GM18907 (cell line): ENCODE measurements at regions not wholly inside any gene's neighbourhood (a gene's known extent, or its start where the extent isn't known, plus 50 kb on each side); places are given as distances from the start of the nearest gene placed in this dataset.
"Not testable (repeated sequence)": the region's sequence is repeated elsewhere in the genome, so short reads cannot be mapped to it uniquely, and the experiment has no call there.

Source experiments
- ATAC-seq: cut with Tn5 transposase; IDR thresholded peaks from one replicate; pipeline ENCODE4 v1.9.1; 2021; ENCODE audit warnings: mild to moderate bottlenecking, moderate library complexity; ENCODE audit not compliant: unreplicated experiment

DNA sequence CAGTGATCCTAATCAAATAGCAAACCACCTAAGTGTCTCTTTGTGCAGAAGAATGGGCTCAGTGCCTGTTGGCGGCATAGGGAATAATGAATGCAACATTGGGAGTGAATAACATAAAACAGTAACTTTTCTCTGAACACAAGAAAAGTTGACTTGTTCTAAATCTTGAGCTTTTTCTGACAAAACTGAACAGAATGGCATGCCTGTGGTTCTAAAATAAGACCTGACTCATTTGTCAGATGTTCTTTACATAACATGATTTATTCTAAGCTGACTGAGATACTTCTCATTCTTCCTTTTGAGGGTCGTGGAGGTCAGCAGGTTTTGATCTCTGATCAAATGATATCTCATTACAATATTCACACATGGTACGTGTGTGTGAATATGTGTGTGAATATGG is 165.4 kb upstream of the WDR1 start:
- ATAC-seq: no peak

- no peak for ATAC-seq
These were observed 162.7 kb upstream of the WDR1 start for GRCh38 chr4:10279261-10279660.

GRCh38 chr4:10278071-10278470 is 161.5 kb upstream of the WDR1 start:
- no peak for ATAC-seq

DNA sequence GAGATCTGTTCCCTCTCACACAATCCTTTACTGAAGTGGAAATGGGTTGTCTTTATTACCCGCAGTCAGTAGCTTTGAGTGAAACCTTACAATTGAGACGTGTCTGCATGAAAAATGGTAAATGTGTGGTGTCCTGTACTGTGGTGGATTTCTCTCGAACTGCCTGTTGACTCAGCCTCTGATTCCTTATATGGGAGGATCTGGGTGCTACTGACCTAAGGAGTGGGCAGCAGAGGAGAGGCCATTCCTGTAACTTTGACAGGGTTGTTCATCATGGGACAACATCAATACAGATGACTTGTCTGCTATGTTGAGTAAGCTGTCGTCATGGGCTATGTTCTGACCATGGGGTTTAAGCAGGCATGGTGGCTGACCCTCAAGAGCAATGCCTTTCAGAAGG is 159.6 kb upstream of the WDR1 start:
- ATAC-seq: no peak

- no peak for ATAC-seq
These were observed 159.1 kb upstream of the WDR1 start for GRCh38 chr4:10275696-10276095.

DNA sequence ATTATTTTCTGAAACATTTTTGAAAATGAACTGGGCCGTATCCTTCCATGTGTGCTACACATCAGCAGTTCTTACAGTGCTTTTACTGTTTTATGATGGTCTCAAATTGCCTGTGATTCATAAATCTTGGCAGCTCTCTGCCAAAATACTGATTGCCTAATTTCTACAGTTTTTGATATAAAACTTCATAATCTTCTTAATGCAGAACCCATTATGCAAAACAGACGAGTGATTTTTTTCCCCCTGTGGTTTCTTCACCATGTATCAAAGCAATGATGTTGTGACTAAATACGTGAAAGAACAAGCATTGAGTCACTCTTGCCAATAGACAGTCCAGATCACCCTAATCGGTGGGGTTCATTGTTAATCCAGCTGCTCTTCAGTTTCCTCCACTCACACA is 156.4 kb upstream of the WDR1 start:
- no peak for ATAC-seq

DNA sequence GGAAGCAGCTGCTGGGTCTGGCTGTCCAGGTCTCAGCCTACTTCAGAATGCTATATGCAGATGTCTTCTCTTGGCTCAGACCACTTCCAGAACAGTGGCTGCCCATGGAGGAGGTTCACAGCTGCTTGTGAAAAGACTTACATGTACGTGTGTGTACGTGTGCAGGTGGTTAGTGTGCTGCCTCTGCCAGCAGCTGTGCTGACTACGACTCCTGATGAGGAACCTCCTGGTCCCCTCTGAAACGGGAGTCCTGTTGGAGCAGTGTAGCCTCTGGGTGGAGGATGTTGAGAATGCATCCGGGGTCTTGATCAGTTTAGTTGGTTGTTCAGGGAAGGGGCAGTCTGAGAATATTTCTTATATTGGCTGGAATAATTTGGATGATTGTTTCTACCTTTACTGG is 155.9 kb upstream of the WDR1 start:
- ATAC-seq: no peak

- no peak for ATAC-seq
These were observed 150.5 kb upstream of the WDR1 start for GRCh38 chr4:10267066-10267465.

DNA sequence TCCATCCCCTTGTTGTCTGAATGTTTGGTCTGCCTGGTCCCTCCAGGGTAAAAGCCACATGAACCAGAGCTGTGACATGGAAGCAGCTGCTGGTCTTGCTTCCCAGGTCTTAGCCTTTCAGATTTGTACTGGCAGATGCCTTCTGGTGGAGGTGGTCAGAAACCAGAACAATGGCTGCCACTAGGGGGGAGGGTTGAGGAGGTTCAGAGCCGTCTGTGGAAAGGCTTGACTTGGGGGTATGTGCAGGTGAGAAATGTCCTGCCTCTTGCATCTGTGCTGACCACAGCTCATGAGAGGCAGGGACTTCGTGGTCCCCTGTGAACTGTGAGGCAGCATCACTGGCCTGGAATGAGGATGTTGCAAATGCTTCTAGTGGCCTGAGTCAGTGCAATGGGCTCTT is 144.2 kb upstream of the WDR1 start:
- ATAC-seq: no peak

DNA sequence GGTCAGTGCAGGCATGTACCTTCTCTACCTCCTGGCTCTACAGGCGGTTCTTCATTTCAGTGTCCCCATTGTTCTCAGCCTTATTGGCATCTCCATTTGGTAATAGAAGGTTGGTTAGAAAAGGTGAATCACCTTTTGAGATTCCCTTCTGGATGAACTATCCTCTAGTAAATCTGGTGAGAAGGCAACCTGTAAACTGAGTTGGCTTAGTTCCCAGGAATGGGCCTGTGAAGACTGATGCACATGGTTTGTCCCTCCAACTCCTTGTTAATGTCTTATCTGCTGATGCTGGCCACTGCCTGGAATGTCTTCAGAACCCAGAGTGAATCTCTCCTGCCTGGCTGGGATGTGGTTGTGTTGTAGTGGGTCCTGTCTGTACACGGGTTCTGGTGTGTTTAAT is 143.4 kb upstream of the WDR1 start:
- ATAC-seq: no peak

DNA sequence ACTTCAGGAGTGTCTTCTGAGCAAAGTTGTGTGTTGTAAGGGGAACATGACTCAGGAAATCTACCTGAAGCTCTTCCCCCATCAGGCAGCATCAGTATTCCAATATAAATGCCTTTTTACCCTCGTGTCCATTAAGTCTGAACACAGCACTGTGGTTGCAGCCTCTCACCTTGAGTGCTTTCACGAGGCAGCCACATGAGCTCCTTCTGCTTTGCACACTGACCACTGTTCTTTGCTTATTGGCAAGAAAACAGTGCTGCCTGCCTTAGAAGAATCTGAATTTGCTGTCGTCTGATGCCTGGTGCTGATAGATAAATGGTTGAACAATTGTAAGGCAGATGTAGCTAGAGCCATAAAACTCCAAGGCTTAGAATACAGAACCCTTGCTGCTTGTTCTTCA is 139.6 kb upstream of the WDR1 start:
- ATAC-seq: no peak

DNA sequence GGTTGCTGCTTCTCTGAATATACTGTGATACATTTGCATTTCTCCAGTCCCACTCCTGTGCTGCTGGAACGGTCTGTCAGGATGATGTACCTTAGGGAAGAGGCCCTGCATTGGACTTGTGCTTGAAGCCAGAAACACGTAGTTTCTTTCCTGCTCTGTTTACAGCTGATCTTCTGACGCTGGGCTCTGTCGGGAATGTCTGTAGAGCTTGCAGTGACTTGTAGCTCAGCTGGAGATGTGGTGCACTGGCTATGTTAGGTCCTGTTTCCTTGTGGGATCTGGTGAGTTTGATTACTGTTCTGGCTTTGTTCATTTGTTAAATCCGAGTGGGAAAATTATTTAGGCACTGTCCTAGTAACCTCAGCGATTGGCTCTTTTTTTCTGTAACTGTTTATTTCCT is 137.2 kb upstream of the WDR1 start:
- no peak for ATAC-seq

- no peak for ATAC-seq
These were observed 129.2 kb upstream of the WDR1 start for GRCh38 chr4:10245751-10246150.

- no peak for ATAC-seq
These were observed 127.3 kb upstream of the WDR1 start for GRCh38 chr4:10243856-10244255.

- ATAC-seq: no peak
These were observed 124.1 kb upstream of the WDR1 start for GRCh38 chr4:10240691-10241090.

GRCh38 chr4:10239982-10240654 is 123.5 kb upstream of the WDR1 start:
- no peak for ATAC-seq

DNA sequence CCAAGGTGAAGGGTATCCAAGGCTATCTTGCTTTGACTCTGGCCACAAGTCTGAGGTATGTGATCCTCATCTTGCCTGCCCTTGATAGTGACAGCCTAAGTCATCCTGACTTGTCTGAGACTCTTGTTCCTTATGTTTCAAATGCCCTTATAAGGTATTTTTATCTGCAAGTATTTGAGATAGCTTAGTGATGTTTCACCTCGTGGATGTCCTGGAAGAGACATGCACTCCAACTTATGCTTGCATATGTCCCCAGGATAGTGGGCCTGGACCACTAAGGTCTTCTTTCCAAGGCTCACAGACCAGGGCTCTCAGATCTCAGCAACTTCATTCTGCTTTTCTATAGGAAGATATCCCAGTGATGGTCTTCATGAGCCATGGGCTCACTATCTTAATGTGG is 120.5 kb upstream of the WDR1 start:
- ATAC-seq: no peak

DNA sequence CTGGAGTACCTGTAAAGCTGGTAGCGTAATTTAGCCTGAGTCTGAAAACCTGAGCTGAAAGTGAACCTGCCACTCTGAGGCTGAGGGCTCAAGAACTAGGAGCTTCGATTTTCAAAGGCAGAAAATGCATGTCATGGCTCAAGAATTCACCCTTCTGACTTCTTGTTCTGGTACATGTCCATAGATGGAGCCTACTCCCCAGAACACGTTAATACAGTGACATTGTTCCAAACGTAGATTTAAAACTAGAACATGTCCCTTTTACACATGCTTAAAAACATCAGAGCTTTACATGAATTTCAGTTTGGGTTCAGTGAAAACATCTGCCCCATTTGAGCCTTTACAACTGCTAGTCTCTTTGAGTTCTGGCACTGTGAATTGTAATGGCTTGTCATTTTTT is 115.5 kb upstream of the WDR1 start:
- ATAC-seq: no peak

- no peak for ATAC-seq
These were observed 110.2 kb upstream of the WDR1 start for GRCh38 chr4:10226756-10227155.

DNA sequence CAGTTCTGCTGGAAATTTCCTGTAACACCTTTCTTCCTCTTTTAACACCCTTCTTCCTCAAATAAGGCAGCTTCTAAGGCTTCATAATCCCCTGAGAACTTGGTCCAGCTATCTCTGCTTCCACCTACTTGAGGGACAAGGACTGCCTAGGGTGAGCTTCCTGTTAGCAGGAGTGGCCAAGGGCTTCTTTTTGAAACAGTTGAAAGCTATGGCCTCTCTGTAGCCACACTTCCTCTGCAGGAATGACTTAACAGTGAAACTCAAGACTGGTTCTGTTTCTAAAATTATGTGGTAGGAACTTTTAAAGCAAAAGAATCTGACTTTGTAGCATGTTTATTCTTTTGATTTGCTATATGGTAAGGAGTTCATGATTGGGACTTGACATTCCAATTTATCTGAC is 108.5 kb upstream of the WDR1 start:
- ATAC-seq: no peak

DNA sequence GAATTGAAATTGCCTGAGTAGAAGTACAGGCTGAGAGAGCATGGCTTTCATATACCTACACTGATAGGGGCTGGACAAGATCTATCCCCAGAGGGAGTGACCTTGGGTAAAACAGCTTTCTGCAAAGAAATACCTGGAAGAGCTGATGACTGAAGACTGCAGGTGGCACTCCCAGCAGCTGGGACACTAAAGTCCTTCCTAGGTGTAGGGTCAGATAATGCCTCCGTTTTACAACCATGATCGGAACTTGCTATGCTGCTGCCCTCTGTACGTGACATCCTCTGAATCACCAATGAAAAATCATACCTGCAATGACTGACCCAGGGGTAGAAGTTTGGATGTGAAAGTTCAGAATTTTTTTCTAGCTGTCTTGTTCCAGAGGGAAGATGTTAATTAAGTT is 107.2 kb upstream of the WDR1 start:
- ATAC-seq: no peak

DNA sequence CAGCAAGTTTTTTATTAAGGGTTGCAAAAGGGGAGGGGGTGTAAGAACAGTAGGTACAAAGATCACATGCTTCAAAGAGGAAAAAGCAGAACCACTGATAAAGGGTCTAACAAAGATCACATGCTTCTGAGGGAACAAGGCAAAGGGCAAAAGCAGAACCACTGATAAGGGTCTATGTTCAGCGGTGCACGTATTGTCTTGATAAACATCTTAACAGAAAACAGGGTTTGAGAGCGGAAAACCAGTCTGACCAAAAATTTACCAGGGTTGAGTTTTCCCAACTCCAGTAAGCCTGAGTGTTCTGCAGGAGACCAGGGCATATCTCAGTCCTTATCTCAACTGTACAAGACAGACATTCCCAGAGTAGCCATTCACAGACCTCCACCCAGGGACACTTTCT is 96.9 kb upstream of the WDR1 start:
- not testable (repeated sequence) for ATAC-seq

DNA sequence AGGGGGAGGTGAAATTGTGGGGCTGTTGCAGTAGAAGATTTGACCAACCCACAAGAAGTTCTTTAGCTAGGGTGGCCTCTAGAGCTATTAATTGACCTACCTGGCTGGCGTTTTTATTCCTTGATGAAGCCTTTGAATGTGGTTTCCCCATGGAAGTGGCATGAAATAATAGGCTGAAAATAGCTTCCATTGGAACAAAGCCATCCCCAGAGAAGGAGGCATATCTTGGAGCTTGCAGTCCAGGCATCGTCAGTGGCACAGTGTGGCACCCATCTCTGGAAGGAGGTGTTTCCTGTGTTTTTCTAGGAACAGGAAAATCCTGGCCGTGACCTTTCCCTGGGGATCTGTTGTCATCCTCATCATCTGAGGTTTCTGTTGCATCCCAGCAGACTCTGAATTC is 96.3 kb upstream of the WDR1 start:
- no peak for ATAC-seq

DNA sequence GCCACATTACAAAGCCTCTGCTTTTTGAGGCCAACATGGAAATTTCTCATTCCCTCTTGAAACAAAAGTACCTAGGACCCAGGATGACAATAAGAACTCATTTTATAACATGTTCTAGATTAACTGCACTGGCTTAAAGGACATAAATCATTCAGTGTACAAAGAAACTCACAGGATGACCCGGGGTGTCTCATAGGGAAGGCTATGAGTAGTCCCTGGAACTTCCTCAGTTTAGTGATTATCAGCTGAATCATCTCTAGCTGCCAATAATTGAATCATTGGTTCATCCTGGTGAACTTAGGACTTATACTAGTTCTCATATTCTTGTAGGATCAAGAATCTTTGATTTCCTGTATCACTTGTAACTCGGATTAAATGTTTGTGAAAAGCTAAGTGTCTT is 95.8 kb upstream of the WDR1 start:
- no peak for ATAC-seq
